Inferior parietal cortex (tissue), 1 donor: ENCODE measurements at regions not wholly inside any gene's neighbourhood (a gene's known extent, or its start where the extent isn't known, plus 50 kb on each side); places are given as distances from the start of the nearest gene placed in this dataset.
"Not testable (repeated sequence)": the region's sequence is repeated elsewhere in the genome, so short reads cannot be mapped to it uniquely, and the experiment has no call there.

Source experiments
- DNase-seq: peaks from one replicate; pipeline ENCODE4 v3.0.0-alpha.2; 2016; ENCODE audit errors: extremely low spot score

DNA sequence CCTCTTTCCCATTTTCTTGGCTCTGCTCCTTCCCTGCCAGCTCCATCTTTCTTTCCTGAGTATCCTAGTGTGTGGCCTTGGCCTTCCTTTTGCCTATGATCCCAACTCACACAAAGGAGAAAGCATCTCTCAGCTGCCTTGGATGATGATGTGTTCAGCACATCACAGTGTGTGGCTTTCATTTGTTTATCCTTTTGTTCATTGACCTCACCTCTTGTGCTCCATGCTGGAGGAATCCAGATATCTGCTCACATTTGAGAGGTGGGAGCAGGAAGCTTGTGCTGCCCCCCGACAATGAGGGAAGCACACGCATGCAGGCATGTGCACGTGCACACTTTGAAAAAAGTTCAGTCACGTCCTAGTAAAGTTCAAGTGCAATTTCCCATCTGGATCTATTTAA, 131.0 kb downstream of the SMIM20 start:
- no peak for DNase-seq

DNA sequence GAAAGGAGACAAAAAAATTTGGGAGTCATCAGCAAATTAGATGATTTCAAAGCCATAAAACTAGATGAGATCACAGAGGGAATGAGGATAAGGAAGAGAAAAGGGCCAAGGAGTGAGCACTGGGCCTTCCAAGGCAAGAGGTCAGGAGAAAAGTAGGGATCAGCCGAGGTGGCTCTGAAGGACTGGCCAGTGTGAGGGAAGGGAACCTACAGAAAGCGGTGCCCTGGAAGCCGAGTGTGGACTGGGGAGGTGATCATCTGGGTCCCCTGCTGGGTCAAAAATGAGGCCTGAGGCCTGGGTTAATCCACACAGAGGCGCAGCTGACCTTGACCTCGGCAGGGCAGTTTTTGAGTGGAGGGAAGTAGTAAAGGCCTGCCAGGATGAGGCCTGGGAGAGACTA, 133.8 kb downstream of the SMIM20 start:
- DNase-seq, result no peak

DNA sequence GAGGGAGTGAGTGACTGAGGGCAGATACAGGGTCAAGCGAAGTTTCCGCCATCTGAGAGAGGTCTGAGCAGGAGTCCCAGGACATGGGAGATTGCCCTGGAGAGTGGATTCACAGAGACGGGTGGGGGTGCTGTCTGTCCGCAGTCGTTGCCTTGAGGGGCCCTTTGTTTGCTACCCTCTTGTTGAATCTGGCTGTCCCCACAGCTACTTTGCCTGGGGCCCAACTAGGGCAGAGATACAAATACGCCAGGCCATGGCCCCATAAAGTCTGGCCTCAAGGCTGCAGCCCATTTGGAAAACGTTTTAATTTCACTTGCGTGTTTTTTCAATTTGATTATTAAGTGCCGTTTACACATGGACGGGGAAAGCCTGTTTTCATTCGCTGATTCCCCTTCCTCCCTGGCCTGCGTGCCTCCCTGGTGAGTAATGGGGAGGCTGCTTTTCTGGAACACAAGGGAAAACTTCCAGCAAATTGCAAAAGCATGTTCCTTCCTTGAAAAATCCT, 134.4 kb downstream of the SMIM20 start:
- DNase-seq, result no peak

DNA sequence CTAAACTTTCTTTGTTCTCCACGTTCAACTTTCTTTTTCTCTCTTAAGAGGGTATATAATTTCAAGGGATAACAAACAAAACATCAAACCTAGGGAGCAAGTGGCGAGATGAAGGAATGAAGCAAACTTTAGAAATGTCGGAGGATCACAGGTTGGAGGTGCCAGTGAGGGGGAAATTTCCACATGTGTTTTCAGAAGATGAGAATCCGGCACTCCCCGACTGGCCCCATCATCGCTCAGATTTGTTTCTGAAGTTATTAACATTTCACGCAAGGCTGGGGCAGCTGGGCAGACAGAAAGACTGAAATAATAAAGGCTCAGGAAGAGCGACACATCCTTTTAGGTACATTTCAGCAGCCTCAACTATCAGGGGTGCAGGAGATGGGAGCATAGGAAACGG, 134.9 kb downstream of the SMIM20 start:
- no peak for DNase-seq

DNA sequence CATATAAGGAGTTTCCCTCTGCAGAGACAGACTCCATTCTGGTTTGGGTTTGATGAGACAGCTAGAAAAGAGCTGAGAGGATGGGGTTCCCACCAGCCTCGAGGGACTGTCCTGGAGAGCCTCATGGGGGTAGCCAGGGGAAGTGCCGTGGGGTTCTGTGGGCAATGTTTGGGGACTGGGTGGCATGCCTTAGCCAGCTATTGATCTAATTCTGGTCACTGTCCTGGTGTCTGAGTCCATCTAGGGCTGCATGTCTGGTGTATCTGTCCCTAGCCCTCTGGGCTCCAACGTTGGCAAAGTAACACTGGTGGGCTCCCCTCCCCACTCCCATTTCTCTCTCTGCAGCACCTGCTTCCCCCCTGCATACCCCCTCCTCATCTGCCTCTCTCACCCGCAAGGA, 135.4 kb downstream of the SMIM20 start:
- no peak for DNase-seq

- no peak for DNase-seq
Measured at GRCh38 chr4:26050212-26050643, 136.2 kb downstream of the SMIM20 start.

- no peak for DNase-seq
Measured at GRCh38 chr4:26050671-26051070, 136.7 kb downstream of the SMIM20 start.

DNA sequence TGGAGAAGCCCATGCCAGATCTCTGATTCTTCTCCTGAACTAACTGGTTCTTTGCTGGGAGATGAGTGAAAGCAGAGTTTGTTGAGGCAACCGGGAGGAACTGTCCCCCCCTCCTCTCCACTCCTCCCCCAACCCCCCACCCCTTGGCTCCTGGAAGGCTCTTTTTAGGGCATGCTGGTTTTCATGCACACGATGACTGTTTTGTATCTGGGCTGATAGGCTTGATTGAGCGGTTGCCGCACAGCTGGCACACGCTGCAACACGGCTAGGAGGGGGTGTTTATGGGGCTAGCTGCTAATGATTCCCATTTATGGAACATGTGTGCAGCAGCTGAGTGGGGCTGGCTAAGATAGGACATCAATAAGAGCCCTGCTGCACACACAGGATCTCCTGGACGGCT, 137.2 kb downstream of the SMIM20 start:
- DNase-seq, result no peak

- DNase-seq, result no peak
Measured at GRCh38 chr4:26052663-26053541, 138.9 kb downstream of the SMIM20 start.

DNA sequence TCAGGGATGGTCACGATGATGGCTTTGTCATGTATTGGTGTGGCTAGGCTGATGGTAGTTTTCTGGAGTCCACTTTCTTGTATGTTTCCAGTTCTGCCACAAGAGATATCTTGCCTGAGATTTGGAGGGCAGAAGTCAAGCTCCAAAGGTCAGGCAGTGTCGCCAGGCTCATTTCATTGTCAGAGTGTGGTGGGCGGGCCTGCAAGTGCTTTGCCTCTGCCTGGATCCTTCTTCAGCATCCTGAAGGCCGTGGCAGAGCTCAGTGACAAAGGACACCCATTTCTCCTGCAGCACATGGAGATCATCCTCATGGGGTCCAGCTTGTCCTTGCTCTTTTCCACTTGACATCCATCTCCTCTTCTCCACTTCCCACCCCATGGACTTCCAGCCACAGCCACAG, 139.7 kb downstream of the SMIM20 start:
- no peak for DNase-seq

DNA sequence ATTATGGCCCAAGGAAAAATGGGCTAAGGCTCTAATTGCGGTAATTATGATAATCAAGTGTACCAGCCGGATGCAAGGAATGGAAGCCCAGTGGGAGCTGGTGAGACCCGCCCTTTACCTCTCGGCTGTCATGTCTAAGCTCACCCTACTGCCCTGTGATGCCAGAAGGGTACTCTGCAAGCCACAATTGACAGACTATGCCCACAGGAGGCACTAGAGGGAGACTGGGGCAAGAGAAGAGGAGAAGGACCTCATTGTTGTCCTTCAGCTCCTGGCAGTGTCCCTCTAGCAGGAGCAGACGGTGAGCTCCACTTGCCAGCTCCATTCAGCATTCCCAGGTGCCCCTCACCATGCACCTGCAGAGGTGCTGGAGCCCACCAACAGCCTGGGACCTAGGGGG, 141.8 kb downstream of the SMIM20 start:
- no peak for DNase-seq

DNA sequence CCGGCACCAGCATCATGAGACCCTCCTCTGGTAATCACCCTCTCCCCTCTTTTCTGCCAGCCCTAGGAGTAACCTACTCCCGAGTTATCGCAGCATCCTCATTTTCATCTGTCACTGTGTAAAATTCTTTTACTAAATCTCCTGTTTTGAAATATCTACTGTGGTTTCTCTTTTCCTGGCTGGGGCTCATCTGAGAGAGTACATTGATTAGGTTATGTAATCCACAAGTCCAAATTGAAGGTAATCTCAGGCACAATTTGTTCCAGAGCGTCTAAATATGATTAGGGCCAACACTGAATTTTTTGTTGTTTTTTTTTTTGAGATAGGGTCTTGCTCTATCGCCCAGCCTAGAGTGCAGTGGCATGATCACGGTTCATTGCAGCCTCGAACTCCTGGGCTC, 142.4 kb downstream of the SMIM20 start:
- no peak for DNase-seq

- not testable (repeated sequence) for DNase-seq
Measured at GRCh38 chr4:26057839-26058238, 143.8 kb downstream of the SMIM20 start.

DNA sequence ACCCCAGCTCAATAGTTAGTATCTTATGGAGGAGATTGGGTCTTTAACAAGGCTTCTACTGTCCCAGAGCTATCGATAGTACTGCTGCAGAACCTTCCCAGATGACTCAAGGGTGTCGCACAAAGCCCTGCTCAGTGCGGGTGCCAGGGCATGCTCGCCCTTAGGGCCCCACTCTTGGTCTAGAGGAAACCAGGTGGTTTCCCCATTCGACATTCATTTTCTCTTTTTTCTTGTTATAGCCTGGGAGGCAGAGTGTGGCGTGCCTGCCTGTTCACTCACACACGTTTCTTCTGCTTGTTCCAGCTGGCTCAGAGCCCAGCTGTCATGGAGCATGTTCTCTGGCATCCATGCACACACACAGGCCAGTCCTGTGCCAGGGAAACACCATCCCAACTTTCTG, 144.5 kb downstream of the SMIM20 start:
- DNase-seq, result no peak

GRCh38 chr4:26059391-26060154, 145.6 kb downstream of the SMIM20 start:
- DNase-seq, result no peak

GRCh38 chr4:26060286-26060685, 146.3 kb downstream of the SMIM20 start:
- DNase-seq, result no peak

DNA sequence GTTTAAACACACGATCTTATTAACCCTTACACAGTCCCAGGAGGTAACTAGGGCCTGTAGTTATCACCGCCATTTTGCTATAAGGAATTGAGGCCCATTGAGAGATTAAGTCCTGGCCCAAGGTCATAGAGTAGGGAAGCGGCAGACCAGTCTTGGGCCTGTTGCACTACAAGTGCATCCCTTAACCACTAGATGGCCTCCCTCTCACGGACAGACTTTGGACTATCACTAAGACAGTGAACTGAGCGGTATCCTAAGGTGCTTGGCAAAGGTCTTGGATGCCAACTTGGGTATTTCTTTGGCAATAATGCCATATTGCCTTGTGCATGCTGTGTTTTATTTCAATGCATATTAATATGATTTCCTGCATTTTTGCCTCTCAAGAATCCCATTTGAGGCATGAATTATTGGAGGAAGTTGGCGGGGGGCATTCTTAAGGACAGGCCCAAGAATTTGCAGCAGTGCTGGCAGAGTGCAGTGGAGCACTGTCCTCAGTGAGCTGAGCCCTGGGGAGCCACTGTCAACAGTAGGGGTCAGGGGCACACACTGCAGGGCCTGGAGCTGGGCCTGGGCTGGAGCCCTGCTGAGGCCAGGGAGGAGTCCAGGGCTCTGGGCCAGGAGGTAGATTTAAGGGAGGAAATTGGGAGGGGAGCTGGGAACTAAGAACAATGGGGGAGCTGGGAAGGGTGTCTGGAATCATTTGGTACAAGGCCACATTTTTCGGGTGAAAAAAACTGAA, 147.4 kb downstream of the SMIM20 start:
- DNase-seq, result no peak

DNA sequence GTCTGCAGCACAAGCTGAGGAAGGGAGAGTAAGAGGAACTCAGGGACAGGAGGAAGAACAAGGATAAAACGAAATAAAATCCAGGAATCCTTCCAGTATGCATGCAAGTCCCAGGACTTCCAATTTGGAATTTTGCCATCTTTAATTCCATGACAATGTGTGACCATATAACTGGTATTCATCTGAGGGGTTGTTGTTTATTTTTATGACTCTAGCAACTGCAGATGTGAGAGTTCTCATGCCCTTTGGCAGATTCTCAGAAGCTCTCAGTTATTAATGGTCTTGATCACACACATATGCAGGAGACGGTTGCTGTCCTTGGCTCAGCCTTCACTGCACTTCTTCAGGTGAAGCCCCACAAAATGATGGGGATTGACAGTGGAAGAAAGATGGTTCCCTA, 148.2 kb downstream of the SMIM20 start:
- no peak for DNase-seq

DNA sequence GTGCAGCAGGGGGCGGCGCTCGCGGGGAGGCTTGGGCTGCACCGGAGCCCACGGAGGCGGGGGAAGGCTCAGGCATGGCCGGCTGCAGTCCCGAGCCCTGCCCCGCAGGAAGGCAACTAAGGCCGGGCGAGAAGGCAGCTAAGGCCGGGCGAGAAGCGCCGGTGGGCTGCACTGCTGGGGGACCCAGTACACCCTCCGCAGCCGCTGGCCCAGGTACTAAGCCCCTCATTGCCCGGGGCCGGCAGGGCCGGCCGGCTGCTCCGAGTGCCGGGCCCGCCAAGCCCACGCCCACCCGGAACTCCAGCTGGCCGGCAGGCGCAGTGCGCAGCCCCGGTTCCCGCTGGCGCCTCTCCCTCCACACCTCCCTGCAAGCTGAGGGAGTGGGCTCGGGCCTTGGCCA, 150.0 kb downstream of the SMIM20 start:
- not testable (repeated sequence) for DNase-seq

DNA sequence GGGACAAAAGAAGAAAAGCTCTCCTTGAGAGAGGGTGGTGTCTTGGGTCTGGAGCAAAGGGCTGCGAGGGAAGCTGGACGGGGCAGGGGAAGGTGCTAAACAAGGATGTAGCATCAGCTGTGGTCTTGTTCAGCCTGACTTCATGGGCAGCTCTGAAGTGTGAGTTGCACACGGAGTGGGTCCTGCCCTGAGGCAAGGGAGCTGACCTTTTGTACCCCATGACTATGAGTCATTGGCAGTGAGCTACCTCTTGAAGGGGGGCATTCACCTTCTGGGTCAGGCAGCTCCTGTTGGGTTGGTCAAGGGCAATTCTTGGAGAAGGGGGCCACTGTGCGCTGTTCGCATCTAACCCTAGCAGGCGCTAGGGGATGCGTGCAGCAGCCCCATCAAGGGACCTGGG, 151.8 kb downstream of the SMIM20 start:
- DNase-seq, result no peak

DNA sequence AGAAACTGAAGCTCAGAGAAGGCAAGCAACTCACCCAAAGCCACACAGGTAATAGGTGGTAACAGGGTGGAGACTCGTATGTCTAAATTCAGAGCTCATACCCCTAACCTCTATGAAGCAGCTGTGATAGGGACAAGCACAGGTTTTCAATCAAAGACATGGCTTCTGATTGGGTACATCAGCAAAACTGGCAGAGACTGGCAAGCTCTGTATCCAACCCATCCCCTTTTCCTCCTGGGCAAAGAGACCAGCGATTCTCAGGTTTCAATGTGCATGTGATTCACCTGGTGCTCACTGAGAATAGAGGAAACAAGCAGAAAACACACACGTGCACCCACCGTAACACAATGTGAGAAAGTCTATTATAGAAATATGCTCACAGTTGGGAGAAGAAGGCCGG, 153.0 kb downstream of the SMIM20 start:
- DNase-seq, result no peak

DNA sequence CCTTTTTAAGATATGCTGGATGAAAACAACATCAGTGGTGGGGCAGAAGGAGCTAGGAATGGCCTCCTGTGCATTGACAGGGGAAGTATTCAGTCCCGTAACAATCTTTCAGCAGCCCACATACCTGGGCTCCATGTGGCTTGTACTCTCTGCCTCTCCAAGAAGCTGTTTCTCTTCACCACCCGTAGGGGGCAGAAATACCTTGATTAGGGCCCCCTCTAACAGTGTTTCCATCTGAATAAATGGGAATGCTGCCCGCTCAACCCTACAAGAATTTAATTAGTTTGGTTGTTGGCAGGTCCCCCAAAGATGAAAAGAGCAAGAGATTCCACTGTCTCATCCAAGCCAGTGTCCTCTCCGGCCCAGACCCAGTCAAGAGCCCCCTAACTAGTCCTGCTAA, 155.2 kb downstream of the SMIM20 start:
- DNase-seq, result no peak
